ENCODE measurements at regions not wholly inside any gene's neighbourhood (a gene's known extent, or its start where the extent isn't known, plus 50 kb on each side); places are given as distances from the start of the nearest gene placed in this dataset.

- TF ChIP-seq SIN3A (IDR thresholded peaks at IDR 0.05; ENCODE audit: borderline replicate concordance, low read depth, low read length) (no peak), FOXM1 (IDR thresholded peaks at IDR 0.05; ENCODE audit: low read depth) (no peak), CTCF (IDR thresholded peaks at IDR 0.05) (no peak), SMC3 (IDR thresholded peaks at IDR 0.05; ENCODE audit: low read depth, low read length) (no peak), YY1 (IDR thresholded peaks at IDR 0.05; ENCODE audit: low read depth) (no peak), GABPA (IDR thresholded peaks at IDR 0.05; ENCODE audit: low read depth) (no peak), MAX (IDR thresholded peaks at IDR 0.05; ENCODE audit: low read depth) (no peak)
Measured at GRCh38 chr9:16143310-16143709, 590.5 kb downstream of the CCDC171 start.

Data from SK-N-SH (cell line).